Gastrocnemius medialis (tissue), 4 donors: ENCODE measurements at regions not wholly inside any gene's neighbourhood (a gene's known extent, or its start where the extent isn't known, plus 50 kb on each side); places are given as distances from the start of the nearest gene placed in this dataset.

Experiments used
- CTCF ChIP-seq, 5 experiments: fragments of 450-650 bp in 3 of 5; fragments of 200-600 bp in 2 of 5; sonication (generic) in 2 of 5; IDR thresholded peaks in 4 of 5; conservative IDR thresholded peaks in 1 of 5; 1 replicate in 4 of 5; 2 replicates in 1 of 5; pipeline ENCODE4 v1.5.1; 2016 to 2019; ENCODE audit warnings: antibody characterized with exemption in 5 of 5, mild to moderate bottlenecking in 3 of 5, moderate library complexity in 3 of 5
- POLR2A ChIP-seq, 2 donors: fragments of 450-650 bp; IDR thresholded peaks; one replicate each; pipeline ENCODE4 v1.6.1; 2017; ENCODE audit warnings: antibody characterized with exemption in 2 of 2, mild to moderate bottlenecking in 2 of 2, moderate library complexity in 2 of 2

- TF ChIP-seq CTCF (IDR thresholded peaks at IDR 0.05 in 4 of 5, conservative IDR thresholded peaks at IDR 0.05 in 1 of 5) = no peak
- no peak for TF ChIP-seq POLR2A (IDR thresholded peaks at IDR 0.05)
Measured at GRCh38 chr3:124540550-124541211, 189.6 kb upstream of the UMPS start.
